Prostate gland (tissue), 2 donors: ENCODE measurements at regions not wholly inside any gene's neighbourhood (a gene's known extent, or its start where the extent isn't known, plus 50 kb on each side); places are given as distances from the start of the nearest gene placed in this dataset.

ENCODE experiments used
- CTCF ChIP-seq, 4 experiments: fragments of 200-600 bp in 2 of 4; fragments of 450-650 bp in 2 of 4; sonication (generic) in 2 of 4; IDR thresholded peaks; 1 replicate in 3 of 4; 2 replicates in 1 of 4; pipeline ENCODE4 v1.5.1; 2016 to 2019; ENCODE audit warnings: antibody characterized with exemption in 4 of 4, mild to moderate bottlenecking in 2 of 4, moderate library complexity in 2 of 4
- POLR2A ChIP-seq: fragments of 450-650 bp; IDR thresholded peaks from one replicate; pipeline ENCODE4 v1.6.1; 2016; ENCODE audit warnings: antibody characterized with exemption, mild to moderate bottlenecking
- POLR2AphosphoS5 ChIP-seq: sonication (generic); formaldehyde crosslinking; IDR thresholded peaks from one replicate; pipeline ENCODE4 v1.6.1; 2017; ENCODE audit warnings: antibody characterized with exemption

DNA sequence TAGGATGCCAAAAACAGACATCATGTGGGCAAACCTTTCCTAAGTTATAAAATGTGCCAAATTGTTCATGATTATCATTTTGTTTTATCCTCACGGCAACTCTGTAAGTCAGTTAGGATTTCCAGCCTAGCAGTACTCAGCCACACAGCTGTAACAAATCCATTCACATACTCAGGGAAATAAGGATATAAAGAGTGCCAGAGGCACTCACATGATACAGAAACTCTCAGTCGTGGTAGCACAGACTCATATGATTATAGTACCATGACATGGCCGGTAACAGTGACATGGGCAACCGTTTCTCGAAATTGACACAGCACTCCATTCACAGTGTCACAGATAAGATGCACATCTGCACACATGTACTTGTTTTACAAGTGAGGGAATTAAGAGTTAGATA lies 344.2 kb downstream of the LRIG3 start:
- TF ChIP-seq CTCF (IDR thresholded peaks at IDR 0.05) (no peak), POLR2A (no peak), POLR2AphosphoS5 (no peak)
